HepG2 (cell line): ENCODE measurements at regions not wholly inside any gene's neighbourhood (a gene's known extent, or its start where the extent isn't known, plus 50 kb on each side); places are given as distances from the start of the nearest gene placed in this dataset.

Experiments used
- ATAC-seq: fragments of 200-7000 bp; cut with Tn5 transposase; 3 replicates; pipeline ENCODE4 v1.9.1; 2020; ENCODE audit warnings: mild to moderate bottlenecking, moderate library complexity
- BruUV-seq: library from RNA; stranded (reverse); fragments of 400-500 nt; replicated peaks from 2 replicates; lab custom pipeline; 2021; lab: Mats Ljungman, UMichigan
- CTCF ChIA-PET: fragments of 300-600 bp; formaldehyde crosslinking; extraction: SDS; loops from one replicate; lab custom pipeline; 2021; ENCODE audit warnings: low total read pairs, inconsistent platforms, low intra/inter-chr PET ratio; lab: Yijun Ruan, JAX
- POLR2A ChIA-PET: fragments of 350-600 bp; sonication (Branson Sonifier 250); formaldehyde crosslinking; loops from one replicate; lab custom pipeline; 2020; ENCODE audit warnings: antibody characterized with exemption, inconsistent platforms; lab: Yijun Ruan, JAX
- DNase-seq: peaks from one replicate; pipeline ENCODE4 v3.0.0-alpha.2; 2015; ENCODE audit warnings: low spot score
- FAIRE-seq: peaks from 3 replicates; lab custom pipeline; 2011; peaks lifted over from hg19 to GRCh38; lab: Jason Lieb, UNC
- H2AFZ ChIP-seq: one replicate; pipeline ENCODE4 v1.6.1; 2011; ENCODE audit warnings: low read length, inconsistent platforms
- H3K27ac ChIP-seq: fragments of 300-600 bp; 3 replicates; pipeline ENCODE4 v1.8.0; 2011; ENCODE audit warnings: mixed run types, mild to moderate bottlenecking, mixed read lengths, low read length, inconsistent platforms; ENCODE audit not compliant: insufficient read depth; ENCODE audit errors: extremely low read length
- H3K27me3 ChIP-seq, 2 experiments: fragments of 200-600 bp in 1 of 2; 2 replicates in 1 of 2; 3 replicates in 1 of 2; pipeline versions ENCODE4 v1.6.0 to v1.8.0; 2011; ENCODE audit warnings: low read length in 2 of 2, mild to moderate bottlenecking in 2 of 2, moderate library complexity in 2 of 2, inconsistent platforms in 1 of 2; ENCODE audit not compliant: insufficient read depth in 2 of 2, control insufficient read depth in 1 of 2
- H3K36me3 ChIP-seq, 2 experiments: fragments of 200-600 bp in 1 of 2; replicated peaks in 1 of 2; 2 replicates in 1 of 2; 3 replicates in 1 of 2; pipeline versions ENCODE4 v1.5.1 to v1.8.0; 2011; ENCODE audit warnings: low read length in 2 of 2, inconsistent platforms in 1 of 2; ENCODE audit not compliant: insufficient read depth in 2 of 2, control insufficient read depth in 1 of 2
- H3K4me1 ChIP-seq: 2 replicates; pipeline ENCODE4 v1.5.1; 2012; ENCODE audit warnings: low read length, inconsistent platforms; ENCODE audit not compliant: insufficient read depth
- H3K4me2 ChIP-seq: 2 replicates; pipeline ENCODE4 v1.6.0; 2011; ENCODE audit warnings: low read depth, low read length, inconsistent platforms
- H3K4me3 ChIP-seq, 3 experiments: fragments of 200-600 bp in 1 of 3; sonication (generic), shearing (Covaris generic) in 1 of 3; replicated peaks in 1 of 3; 2 replicates each; pipeline ENCODE4 v1.5.1; 2011 to 2016; ENCODE audit warnings: low read length in 3 of 3, inconsistent platforms in 2 of 3, low read depth in 2 of 3, mild to moderate bottlenecking in 2 of 3, control low read depth in 1 of 3, mixed read lengths in 1 of 3; ENCODE audit not compliant: insufficient read depth in 1 of 3
- H3K79me2 ChIP-seq: one replicate; pipeline ENCODE4 v1.6.1; 2011; ENCODE audit warnings: low read length, inconsistent platforms; ENCODE audit not compliant: insufficient read depth
- H3K9ac ChIP-seq: 2 replicates; pipeline ENCODE4 v1.6.0; 2011; ENCODE audit warnings: mild to moderate bottlenecking, low read depth, low read length, inconsistent platforms; ENCODE audit not compliant: insufficient read depth
- H3K9me3 ChIP-seq: 2 replicates; pipeline ENCODE4 v1.5.1; 2012; ENCODE audit warnings: mild to moderate bottlenecking, low read length
- H4K20me1 ChIP-seq: 2 replicates; pipeline ENCODE4 v1.6.0; 2011; ENCODE audit warnings: inconsistent platforms, mild to moderate bottlenecking, low read length, moderate library complexity; ENCODE audit not compliant: insufficient read depth
- CBX1 ChIP-seq: IDR thresholded peaks from one replicate; pipeline ENCODE4 v1.6.1; 2016; ENCODE audit warnings: antibody characterized with exemption, low read depth
- HOMEZ ChIP-seq: IDR thresholded peaks from 2 replicates; pipeline ENCODE4 v1.6.1; 2016; ENCODE audit warnings: low read depth
- MED8 ChIP-seq: sonication (generic); formaldehyde crosslinking; IDR thresholded peaks from 2 replicates; pipeline ENCODE4 v1.8.1; 2023; ENCODE audit warnings: mild to moderate bottlenecking, missing genetic modification reagents; ENCODE audit not compliant: insufficient replicate concordance
- NAIF1 ChIP-seq: sonication (generic); formaldehyde crosslinking; IDR thresholded peaks from 2 replicates; pipeline ENCODE4 v1.5.0; 2020; ENCODE audit warnings: mild to moderate bottlenecking, missing genetic modification reagents, borderline replicate concordance
- POLR2AphosphoS5 ChIP-seq: IDR thresholded peaks from 2 replicates; pipeline ENCODE4 v1.6.1; 2012; ENCODE audit warnings: low read depth, low read length
- RFX5 ChIP-seq: IDR thresholded peaks from 2 replicates; pipeline ENCODE4 v1.6.1; 2011; ENCODE audit warnings: low read depth, low read length, improper control_type of control experiment
- TEAD2 ChIP-seq: sonication (generic); formaldehyde crosslinking; IDR thresholded peaks from 2 replicates; pipeline ENCODE4 v1.9.0; 2021; ENCODE audit warnings: missing genetic modification reagents
- ZNF235 ChIP-seq: sonication (generic); formaldehyde crosslinking; IDR thresholded peaks from 2 replicates; pipeline ENCODE4 v1.8.1; 2023; ENCODE audit warnings: mild to moderate bottlenecking, missing genetic modification reagents, borderline replicate concordance
- ZNF260 ChIP-seq: sonication (generic); formaldehyde crosslinking; IDR thresholded peaks from 2 replicates; pipeline ENCODE4 v1.4.0; 2020; ENCODE audit warnings: missing genetic modification reagents, low read depth, mild to moderate bottlenecking, borderline replicate concordance
- ZNF282 ChIP-seq: fragments of 450-650 bp; IDR thresholded peaks from 2 replicates; pipeline ENCODE4 v1.6.1; 2018; ENCODE audit not compliant: partially characterized antibody
- ZNF737 ChIP-seq: sonication (generic); formaldehyde crosslinking; IDR thresholded peaks from 2 replicates; pipeline ENCODE4 v1.5.0; 2020; ENCODE audit warnings: missing genetic modification reagents, mild to moderate bottlenecking, borderline replicate concordance
- ZNF878 ChIP-seq: sonication (generic); formaldehyde crosslinking; IDR thresholded peaks from 2 replicates; pipeline ENCODE4 v1.8.1; 2023; ENCODE audit warnings: mild to moderate bottlenecking, missing genetic modification reagents, moderate library complexity
- WGBS: methylation state at CpG from one replicate; pipeline ENCODE4 v1.1.6; 2017; ENCODE audit warnings: low lambda C conversion rate; 5-methylcytosine and 5-hydroxymethylcytosine counted together
- in situ Hi-C: cut with HindIII; loops from 2 replicates; pipeline ENCODE4 v1.10.0; 2017; ENCODE audit warnings: low pct_unique_long_range_greater_than_20kb; ENCODE audit not compliant: extremely low pct_ligation_motif_present
- intact Hi-C: fragments of 100-400 bp; cut with micrococcal nuclease; formaldehyde crosslinking; loops from one replicate; pipeline ENCODE4 v1.10.0; 2022; ENCODE audit not compliant: unreplicated experiment
- TF ChIP-seq, protein P1 (sequence below): sonication (generic); formaldehyde crosslinking; IDR thresholded peaks from 2 replicates; pipeline ENCODE4 v1.4.0; 2020; ENCODE audit warnings: mild to moderate bottlenecking, missing genetic modification reagents

DNA sequence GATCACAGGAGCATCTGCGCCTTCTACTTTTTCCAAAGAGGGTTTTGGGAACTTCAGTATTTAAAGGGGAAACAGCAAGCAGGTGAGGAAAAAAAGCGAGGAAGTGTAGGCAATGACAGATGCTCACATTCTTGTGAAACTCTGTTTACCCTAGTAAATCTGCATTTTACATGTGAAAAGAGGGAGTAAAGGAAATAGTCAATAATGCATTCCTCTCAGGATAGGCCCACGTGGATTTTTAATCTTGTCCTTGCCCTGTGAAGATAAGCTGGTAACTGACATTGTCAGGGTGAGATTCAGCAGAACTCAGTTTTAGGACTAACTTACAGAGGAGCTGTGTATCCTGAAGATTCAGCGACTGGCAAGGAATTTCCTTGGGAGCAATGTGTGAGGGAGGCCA, 1119.2 kb upstream of the TMEM132C start:
- BruUV-seq: no TSS peak
- WGBS: 14% methylated on average over 4 of the region's 4 CpGs
- H3K4me3 ChIP-seq: no peak overlapping the region
- DNase-seq: no peak
- no peaks in the 10 kb centered on the region for H3K36me3 ChIP-seq
- TF ChIP-seq MED8 (no peak), NAIF1 (CRISPR knock-in tag) (no peak), HOMEZ (no peak), CBX1 (no peak), POLR2AphosphoS5 (no peak), ZNF737 (CRISPR knock-in tag) (no peak), TEAD2 (CRISPR knock-in tag) (no peak), ZNF878 (CRISPR knock-in tag) (no peak), ZNF282 (no peak), ZNF235 (no peak), RFX5 (no peak), ZNF260 (no peak)
- TF ChIP-seq, protein P1, sequence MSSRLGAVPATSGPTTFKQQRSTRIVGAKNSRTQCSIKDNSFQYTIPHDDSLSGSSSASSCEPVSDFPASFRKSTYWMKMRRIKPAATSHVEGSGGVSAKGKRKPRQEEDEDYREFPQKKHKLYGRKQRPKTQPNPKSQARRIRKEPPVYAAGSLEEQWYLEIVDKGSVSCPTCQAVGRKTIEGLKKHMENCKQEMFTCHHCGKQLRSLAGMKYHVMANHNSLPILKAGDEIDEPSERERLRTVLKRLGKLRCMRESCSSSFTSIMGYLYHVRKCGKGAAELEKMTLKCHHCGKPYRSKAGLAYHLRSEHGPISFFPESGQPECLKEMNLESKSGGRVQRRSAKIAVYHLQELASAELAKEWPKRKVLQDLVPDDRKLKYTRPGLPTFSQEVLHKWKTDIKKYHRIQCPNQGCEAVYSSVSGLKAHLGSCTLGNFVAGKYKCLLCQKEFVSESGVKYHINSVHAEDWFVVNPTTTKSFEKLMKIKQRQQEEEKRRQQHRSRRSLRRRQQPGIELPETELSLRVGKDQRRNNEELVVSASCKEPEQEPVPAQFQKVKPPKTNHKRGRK (CRISPR knock-in tag): no peak
- ChIA-PET POLR2A (no interaction called here), CTCF (no interaction called here)
- in situ Hi-C loops (no loop called here), intact Hi-C loops (no loop called here)
- no peaks in the 10 kb centered on the region for H3K27me3 ChIP-seq
- H3K79me2 ChIP-seq: no peaks in the 10 kb centered on the region
- no peak overlapping the region for H3K9ac ChIP-seq
- no peaks in the 10 kb centered on the region for H3K4me1 ChIP-seq
- no peak overlapping the region for H3K4me2 ChIP-seq
- no peaks in the 10 kb centered on the region for H4K20me1 ChIP-seq
- H3K27ac ChIP-seq: no peak overlapping the region
- H2AFZ ChIP-seq: no peak overlapping the region
- FAIRE-seq: no peak
- H3K9me3 ChIP-seq: peaks cover 16% of the 10 kb centered on the region
- ATAC-seq: no peak
